HG03095 (cell line): ENCODE measurements at regions not wholly inside any gene's neighbourhood (a gene's known extent, or its start where the extent isn't known, plus 50 kb on each side); places are given as distances from the start of the nearest gene placed in this dataset.
"Not testable (repeated sequence)": the region's sequence is repeated elsewhere in the genome, so short reads cannot be mapped to it uniquely, and the experiment has no call there.

Experiments used
- ATAC-seq: cut with Tn5 transposase; IDR thresholded peaks from one replicate; pipeline ENCODE4 v1.9.1; 2021; ENCODE audit warnings: moderate library complexity; ENCODE audit not compliant: unreplicated experiment

DNA sequence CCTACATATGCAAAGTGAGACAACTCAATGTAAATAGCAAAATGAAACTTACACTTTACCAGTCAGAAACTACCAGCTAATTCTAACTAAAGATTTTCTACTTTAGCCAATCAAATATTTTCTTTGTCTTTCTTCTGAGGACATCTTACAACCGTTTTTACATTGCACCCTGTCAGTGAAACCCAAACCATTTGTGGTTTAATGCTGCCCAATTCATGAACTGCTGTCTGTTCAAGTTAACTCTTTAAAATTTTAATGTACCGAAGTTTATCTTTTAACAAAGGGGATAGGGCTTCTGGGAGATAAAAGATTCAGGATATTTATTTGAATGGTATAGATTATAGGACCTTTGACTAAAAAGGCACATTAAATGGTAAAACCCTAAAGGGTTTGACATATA, 121.3 kb upstream of the HDDC2 start:
- ATAC-seq: no peak

DNA sequence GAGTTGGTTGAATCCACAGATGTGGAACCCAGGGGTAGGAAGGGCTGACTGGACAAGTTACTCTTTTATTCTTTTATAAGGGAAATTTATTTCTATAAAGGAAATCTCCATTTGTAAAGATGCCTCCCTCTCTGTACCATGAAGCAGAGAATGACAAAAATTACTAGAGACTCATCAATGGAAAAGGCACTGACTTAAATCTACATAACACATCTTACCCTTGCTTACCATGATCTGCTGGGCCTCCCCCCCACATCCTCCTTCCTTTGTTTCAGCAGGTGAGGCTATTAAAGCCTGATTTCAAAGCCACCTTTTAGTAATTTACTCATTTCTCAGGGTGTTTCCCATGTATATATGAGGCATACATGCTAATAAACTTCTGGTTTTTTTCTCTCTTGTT, 130.2 kb upstream of the HDDC2 start:
- no peak for ATAC-seq

DNA sequence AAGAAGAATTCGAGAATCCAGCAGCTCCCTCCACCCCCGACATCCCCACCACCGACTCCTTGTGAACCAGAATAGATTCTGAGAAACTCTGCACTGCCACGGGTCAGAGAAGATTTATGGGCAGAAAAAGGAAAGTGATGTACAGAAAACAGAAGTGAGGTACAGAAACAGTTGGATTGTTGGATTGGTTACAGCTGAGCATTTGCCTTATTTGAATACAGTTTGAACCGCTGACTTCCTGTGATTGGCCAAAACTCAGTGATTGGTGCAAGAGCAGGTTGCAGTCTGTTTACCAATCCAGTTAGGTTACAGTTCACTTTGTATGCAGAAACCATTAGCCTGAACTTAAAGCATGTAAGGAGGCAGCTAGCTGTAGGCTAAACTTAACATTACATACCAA, 131.2 kb upstream of the HDDC2 start:
- ATAC-seq: no peak

DNA sequence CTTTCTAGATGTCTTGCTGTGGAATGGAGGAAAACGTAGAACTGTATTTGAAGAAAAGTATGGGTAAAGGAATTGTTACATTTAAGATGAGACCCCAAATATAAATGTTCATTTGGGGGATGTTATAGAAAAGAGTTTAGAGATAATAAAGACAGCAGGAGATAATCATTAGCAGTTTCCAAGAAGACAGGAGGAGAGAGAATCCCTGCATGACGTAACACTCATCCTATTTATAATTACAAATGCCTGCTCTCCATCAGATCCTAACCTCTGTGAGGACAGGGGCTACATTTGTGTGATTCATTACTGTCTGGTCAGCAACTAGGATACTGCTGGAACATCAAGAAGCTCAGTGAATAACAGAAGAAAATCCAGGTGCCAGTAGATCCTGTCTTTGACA, 133.0 kb upstream of the HDDC2 start:
- ATAC-seq: no peak

DNA sequence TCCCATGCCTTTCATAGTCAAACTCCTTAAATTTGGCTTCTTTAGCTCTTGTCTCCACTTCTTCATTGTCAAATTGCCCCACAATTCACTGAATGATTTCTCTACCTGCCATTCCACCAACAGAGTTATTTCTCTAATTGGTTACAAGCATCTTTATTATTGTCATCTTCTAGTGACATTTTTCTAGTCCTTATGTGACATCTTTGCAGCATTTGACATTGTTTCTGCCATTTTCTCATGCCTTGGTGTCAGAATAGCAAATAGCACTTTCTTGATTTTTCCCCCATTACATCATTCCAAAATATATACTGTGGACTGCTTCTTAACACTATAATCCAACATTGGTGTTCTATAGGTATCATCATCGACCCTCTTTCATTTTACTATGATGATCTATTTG, 137.7 kb upstream of the HDDC2 start:
- no peak for ATAC-seq

DNA sequence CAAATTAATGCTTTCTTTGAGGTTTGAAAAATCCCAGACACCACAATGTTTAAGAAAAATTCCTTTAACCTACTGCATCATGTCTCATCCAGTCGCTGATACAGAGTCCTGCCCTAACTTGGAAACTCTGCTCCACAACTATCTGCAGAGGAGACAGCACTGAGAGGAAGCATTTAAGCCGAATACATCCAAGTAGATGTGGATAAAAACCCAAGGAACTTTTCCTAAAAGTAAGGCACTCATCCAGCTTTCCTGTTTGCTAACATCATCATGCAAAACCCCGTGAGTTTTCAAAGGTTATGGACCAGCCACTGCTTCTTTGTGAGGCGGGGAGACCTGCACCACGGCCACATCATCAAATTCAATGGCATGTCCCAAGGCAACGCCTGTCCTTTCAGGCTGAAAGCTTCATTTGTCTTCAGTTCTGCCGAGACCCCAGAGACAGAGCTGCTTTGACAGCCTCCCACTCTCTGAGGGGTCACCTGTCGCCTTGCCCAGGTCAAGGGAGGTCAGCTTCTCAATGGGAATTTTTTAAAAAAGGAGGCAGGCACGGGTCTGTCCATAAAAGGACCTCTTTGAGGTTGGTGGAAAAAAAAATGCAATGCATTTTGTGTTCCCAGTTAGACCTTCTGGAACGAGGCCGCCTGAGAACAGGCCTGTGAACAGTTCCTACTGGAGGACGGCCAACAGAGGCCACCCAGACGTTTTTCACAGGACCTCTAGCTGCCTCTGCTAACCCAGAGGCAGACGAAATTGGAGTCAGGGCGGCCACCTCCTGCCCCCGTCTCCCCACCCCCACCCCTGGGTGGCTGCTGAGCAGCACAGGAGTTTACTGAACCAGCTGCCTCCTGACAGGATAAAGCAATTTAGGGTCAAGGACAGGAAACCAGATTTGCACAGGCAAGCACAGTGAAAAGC, 142.5 kb upstream of the HDDC2 start:
- no peak for ATAC-seq

DNA sequence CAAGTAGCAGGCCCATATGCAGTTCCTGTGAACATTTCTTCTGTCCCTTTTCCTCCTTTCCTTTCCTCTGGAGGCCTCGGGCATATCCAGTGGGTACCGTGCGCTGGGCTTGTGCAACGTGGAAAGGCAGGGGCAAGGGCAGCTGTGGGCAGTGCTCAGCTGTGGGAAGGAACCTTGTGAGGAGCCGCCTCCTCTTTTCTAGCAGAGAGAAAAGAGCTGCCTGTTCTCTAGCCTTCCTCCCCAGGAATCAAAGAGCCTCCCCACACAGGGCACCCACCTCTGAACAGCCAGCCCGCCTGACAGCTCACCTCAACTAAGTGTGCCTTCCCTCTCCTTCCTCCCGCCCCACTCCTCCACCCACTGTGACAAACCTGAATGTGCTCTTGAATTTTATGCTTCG, 143.3 kb upstream of the HDDC2 start:
- ATAC-seq: no peak

DNA sequence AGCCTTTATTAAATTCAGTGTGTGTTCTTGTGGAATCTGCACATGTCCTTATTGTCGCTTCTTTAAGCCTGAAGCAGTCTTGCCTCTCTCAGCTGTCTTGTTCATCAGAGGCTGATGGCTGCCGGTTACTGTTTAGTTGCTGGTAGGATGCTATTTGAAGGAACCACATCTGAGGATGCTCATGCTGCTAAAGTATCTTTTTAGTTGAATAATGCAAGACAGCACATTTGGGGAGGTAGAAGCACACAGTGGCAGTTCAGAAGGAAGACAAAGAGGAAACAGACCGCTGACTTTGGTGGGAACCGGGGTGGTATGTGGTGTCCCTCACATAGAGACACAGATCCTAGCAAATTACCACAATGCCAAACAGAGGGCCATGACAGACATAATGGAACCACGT, 144.2 kb upstream of the HDDC2 start:
- ATAC-seq: no peak

DNA sequence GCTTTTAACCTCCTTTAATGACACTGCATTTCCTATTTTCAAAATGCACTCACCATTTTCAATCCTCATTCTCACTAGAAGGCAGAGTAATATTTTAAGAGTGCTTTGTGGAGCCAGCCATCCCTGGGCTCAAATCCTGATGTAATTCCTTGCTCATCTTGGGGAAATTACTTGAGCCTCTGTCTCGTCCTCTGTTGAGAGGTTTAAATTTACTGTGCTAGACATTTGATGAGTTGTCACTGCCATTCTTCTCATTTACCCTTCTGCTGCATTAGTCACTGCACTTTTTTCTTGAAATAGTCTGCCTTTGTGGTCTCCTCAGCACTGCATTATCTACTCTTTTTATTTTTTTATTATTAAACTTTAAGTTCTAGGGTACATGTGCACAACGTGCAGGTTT, 150.0 kb upstream of the HDDC2 start:
- ATAC-seq: no peak

DNA sequence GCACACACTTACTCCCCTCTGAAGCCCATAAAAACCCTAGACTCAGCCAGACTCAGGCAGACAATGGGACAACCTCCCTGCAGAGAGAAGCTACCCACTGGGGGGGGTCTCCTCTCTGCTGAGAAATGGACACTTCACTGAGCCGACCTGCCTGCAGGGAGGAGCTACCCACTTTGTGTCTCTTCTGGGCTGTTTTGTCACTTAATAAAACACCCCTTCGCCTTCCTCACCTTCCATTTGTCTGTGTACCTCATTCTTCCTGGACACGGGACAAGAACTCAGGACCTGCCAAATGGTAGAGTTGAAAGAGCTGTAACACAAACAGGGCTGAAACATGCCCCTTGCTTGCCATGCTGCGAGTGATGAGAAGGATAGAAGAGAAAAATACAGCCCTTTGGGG, 151.7 kb upstream of the HDDC2 start:
- no peak for ATAC-seq

DNA sequence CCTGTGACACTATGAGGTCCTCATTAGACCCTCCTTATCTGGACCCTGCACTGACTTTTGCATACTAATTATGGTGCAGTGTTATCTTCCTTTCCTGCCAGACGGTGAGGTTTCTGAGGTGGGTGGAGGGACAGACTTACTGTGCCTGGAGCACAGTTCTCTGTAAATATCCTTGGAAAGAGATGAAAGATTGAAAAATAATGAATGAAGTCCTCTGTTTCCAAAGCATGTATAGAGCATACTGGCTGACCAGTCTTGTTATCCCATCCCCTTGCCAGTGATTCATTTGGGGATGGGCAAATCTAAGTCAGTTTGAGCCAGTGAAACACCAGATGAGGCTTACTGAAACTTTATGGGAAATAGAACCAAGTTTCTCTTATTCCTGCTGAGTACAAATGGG, 152.6 kb upstream of the HDDC2 start:
- no peak for ATAC-seq

DNA sequence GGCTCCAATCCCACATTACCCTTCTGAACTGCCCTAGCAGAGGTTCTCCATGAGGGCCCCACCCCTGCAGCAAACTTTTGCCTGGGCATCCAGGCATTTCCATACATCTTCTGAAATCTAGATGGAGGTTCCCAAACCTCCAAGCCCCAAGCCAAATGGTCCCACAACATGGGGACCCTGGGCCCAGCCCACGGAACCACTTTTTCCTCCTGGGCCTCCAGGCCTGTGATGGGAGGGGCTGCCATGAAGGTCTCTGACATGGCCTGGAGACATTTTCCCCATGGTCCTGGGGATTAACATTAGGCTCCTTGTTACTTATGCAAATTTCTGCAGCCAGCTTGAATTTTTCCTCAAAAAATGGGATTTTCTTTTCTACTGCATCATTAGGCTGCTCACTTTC, 156.7 kb upstream of the HDDC2 start:
- not testable (repeated sequence) for ATAC-seq

DNA sequence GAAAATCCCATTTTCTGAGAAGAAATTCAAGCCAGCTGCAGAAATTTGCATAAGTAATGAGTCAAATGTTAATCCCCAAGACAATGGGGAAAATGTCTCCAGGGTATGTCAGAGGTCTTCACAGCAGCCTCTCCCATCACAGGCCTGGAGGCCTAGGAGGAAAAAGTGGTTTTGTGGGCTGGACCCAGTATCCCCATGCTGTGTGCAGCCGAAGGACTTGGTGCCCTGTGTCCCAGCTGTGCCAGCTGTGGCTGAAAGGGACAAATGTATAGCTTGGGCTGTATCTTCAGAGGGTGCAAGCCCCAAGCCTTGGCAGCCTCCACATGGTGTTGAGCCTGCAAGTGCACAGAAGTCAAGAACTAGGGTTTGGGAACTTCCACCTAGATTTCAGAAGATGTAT, 163.6 kb upstream of the HDDC2 start:
- ATAC-seq: not testable (repeated sequence)

DNA sequence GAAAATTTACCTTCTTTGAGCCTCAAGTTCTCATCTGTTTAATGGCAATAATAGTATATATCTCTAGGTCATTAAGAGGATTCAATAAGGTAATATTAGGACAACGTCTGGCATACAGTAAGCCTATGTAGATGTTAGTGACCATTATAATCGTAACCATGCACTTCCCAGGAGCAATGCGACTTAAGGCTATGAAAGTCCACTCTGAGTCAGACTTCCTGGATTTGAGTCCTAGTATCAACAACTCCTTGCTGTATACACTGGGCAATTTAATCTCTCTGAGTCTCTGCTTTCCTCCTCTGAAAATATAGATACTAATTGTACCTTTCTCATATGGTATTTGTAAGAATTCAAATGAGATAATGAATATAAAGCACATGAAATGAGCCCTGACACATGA, 168.1 kb upstream of the HDDC2 start:
- no peak for ATAC-seq

DNA sequence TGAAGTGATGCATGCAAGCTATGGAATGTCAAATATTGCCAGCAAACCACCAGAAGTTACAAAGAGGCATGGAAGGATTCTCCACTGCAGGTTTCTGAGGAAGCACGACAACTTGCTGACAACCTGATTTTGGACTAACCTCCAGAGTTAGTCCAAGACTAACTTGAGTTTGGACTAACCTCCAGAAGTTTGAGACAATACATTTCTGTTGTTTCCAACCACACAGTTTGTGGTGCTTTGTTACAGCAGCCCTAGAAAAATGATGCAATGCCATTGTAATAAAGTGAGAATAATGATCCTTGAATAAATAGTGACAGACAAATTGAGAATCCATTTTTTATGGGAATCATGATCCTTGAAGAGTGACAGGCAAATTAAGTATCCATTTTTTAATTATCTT, 169.9 kb upstream of the HDDC2 start:
- ATAC-seq: no peak

DNA sequence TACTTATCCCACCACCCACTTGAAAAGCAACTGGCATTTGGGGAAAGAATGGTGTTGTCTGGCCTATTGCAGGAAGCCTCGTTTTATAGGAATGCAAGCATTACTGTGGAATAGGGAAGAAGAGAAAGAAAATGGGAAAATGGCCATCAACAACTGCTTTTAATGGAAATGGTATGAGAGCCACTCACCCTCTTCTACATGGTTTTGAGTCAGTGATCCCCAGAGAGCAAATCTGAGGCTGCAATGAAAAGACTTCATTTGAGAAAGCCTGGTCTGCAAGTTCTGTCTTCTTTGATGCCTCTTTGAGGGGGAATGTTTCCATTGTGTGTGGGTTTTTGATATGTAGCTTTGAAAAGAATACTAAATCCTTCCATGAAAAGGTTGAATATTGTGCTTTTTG, 172.3 kb upstream of the HDDC2 start:
- no peak for ATAC-seq

DNA sequence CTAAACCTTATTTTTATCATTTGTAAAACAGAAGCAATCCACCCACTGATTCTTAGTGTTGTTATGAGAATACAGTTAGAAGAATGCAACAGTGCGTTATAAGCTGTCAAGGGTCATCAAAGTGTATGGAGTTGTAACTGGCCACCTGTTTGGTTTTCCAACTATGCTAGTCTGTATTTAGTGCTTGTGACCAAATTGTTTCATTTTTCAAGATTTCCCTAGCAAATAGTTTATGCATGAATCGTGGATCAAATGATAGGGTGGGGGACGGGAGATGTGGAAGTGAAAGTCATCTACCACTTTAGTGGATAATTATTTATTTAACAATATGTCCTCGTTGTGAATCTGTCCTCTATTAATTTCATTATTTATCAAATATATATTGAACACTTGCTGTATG, 175.4 kb upstream of the HDDC2 start:
- no peak for ATAC-seq

DNA sequence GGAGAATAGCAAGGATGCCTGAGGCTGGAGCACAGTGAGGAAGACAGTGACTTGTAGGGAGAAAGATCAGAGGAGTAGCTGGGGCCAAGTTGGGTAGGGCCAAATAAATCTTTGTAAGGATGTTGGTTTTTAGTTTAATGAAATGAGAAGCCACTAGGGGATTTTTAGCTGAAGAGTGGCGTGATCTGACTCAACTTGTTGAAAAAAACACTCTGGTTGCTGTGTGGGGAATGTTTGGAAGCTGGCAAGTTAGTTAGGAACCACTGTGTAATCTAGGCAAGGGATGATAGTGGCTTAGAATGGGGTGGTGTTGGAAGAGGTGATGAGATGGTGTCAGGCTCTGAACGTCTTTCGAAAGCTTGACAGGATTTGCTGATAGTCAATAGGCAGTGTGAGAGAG, 176.1 kb upstream of the HDDC2 start:
- no peak for ATAC-seq

DNA sequence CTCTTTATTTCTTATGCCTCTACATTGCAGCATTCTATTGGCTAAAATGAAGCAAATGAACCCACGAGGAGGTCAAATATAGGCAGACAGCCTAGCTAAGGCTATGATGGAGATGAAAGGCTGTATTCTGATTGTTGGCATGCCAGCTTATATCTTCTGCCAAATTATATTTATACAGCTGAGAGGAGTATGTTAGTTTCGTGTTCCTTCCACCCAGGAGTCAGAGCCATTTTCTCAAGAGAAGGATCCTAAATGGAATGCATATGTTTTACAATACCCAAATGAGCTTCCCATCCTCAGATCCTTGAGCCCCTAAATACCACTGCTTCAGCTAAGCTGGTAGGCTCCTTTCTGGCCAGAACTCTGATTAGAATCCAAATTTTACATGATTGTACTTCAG, 178.4 kb upstream of the HDDC2 start:
- no peak for ATAC-seq

DNA sequence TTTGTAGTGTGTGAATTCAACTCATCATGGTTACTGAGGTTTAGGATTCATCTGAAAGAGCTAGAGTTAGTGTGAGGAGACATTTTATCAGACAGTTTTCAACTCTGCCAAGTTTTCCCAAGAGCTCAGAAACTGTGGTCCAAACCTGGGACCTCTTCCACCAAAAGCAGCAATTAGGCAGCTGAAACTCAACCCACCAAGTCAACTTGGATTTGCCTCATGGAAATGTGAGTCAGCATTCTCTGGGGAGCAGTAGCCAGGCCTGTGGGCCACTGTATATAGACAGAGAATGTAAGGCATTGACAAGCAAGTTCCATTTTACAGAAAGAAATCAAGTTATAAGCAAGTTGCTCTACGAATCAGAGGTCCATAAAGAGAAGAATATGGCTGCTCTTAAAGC, 178.8 kb upstream of the HDDC2 start:
- no peak for ATAC-seq

DNA sequence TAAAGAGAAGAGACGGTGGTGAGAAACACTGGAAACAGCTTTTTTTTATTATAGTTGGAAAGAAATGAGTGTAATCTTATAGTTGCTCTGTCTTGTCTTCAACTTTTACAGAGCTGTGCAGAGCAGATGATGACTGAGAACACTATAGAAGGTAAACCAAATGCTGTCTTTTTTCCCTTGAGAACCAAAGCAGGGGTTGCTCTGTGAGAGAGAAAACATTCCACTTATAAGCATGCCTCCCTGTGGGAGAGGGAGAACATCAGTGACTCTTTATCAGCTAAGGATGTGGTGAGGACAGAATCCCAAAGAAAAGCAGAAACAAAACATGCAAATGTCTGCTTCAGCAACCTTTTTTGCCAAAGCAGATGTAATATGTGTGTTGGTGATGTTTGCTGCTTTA, 179.3 kb upstream of the HDDC2 start:
- ATAC-seq: no peak

DNA sequence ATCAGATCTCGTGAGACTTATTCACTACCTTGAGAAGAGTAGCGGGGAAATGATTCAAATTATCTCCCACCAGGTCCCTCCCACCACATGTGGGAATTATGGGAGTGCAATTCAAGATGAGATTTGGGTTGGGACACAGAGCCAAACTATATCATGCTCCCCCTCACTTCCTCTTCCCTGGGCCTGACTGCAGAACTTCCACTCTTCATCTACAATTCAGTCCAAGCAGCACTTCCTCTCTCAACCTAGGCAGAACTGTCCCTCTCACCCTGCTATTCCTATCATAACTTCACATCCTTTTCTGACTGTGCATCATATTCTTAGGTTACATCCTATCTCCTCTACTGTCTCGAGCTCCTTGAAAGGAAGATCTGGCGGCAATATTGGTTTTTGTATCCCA, 184.0 kb upstream of the HDDC2 start:
- ATAC-seq: no peak

DNA sequence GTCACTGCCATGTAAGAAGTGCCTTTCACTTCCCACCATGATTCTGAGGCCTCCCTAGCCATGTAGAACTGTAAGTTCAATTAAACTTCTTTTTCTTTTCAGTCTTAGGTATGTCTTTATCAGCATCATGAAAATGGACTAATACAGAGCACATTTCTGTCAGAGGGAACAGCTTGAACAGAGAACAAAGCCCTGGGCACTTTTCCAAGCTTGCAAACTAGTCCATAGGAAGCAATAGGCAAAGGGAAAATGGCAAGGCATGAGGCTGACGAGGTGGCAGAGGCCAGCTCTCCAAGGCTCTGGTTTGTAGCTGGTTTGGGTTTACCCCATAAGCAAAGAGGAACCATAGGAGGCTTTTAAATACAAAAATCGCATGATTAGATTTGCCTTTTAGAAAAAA, 185.1 kb upstream of the HDDC2 start:
- ATAC-seq: no peak
